Breast epithelium (tissue), 4 donors: ENCODE measurements at regions not wholly inside any gene's neighbourhood (a gene's known extent, or its start where the extent isn't known, plus 50 kb on each side); places are given as distances from the start of the nearest gene placed in this dataset.
"Not testable (repeated sequence)": the region's sequence is repeated elsewhere in the genome, so short reads cannot be mapped to it uniquely, and the experiment has no call there.

Experiments
- DNase-seq, 2 donors: peaks; one replicate each; pipeline ENCODE4 v3.0.0-alpha.2; 2019; ENCODE audit warnings: low spot score in 2 of 2
- H3K27ac ChIP-seq, 2 donors: fragments of 200-600 bp; sonication (generic) in 1 of 2; one replicate each; pipeline ENCODE4 v1.5.1; 2016 to 2019; ENCODE audit warnings: mild to moderate bottlenecking in 1 of 2
- H3K27me3 ChIP-seq, 2 donors: fragments of 200-600 bp; sonication (generic) in 1 of 2; one replicate each; pipeline versions ENCODE4 v1.5.1 to v1.6.0; 2017 to 2019; ENCODE audit warnings: control low read depth in 1 of 2, mild to moderate bottlenecking in 1 of 2
- H3K36me3 ChIP-seq: fragments of 200-600 bp; one replicate; pipeline ENCODE4 v1.5.1; 2019
- H3K4me1 ChIP-seq, 2 donors: fragments of 200-600 bp; sonication (generic); one replicate each; pipeline ENCODE4 v1.5.1; 2016 to 2019; ENCODE audit warnings: control low read depth in 1 of 2
- H3K4me3 ChIP-seq, 3 donors: fragments of 200-600 bp; sonication (generic); 1 replicate in 2 of 3; 2 replicates in 1 of 3; pipeline ENCODE4 v1.5.1; 2016 to 2019; ENCODE audit warnings: mild to moderate bottlenecking in 3 of 3, moderate library complexity in 2 of 3
- H3K9me3 ChIP-seq, 2 donors: fragments of 200-600 bp; sonication (generic) in 1 of 2; one replicate each; pipeline ENCODE4 v1.5.1; 2016 to 2019; ENCODE audit warnings: control low read depth in 1 of 2
- CTCF ChIP-seq, 3 donors: fragments of 450-650 bp; IDR thresholded peaks; one replicate each; pipeline ENCODE4 v1.5.1; 2016 to 2017; ENCODE audit warnings: antibody characterized with exemption in 3 of 3, mild to moderate bottlenecking in 3 of 3, moderate library complexity in 3 of 3
- POLR2A ChIP-seq: fragments of 450-650 bp; IDR thresholded peaks from one replicate; pipeline ENCODE4 v1.6.1; 2016; ENCODE audit warnings: antibody characterized with exemption, mild to moderate bottlenecking, moderate library complexity
- POLR2AphosphoS5 ChIP-seq, 3 donors: sonication (generic); formaldehyde crosslinking; IDR thresholded peaks; one replicate each; pipeline ENCODE4 v1.6.1; 2017; ENCODE audit warnings: antibody characterized with exemption in 3 of 3
- intact Hi-C: fragments of 100-400 bp; cut with DNase I; formaldehyde crosslinking; loops from one replicate; pipeline ENCODE4 v1.15.1; 2023; ENCODE audit warnings: low total_unique reads

GRCh38 chr14:84336433-84336832 is 1193.5 kb upstream of the FLRT2 start:
- H3K27me3 ChIP-seq = no peaks in the 10 kb centered on the region
- no peak overlapping the region for H3K4me3 ChIP-seq
- TF ChIP-seq CTCF (IDR thresholded peaks at IDR 0.05) (no peak), POLR2AphosphoS5 (IDR thresholded peaks at IDR 0.05) (no peak), POLR2A (no peak)
- no peaks in the 10 kb centered on the region for H3K4me1 ChIP-seq
- intact Hi-C loops = no loop called here
- no peak for DNase-seq
- no peak overlapping the region for H3K27ac ChIP-seq
- no peaks in the 10 kb centered on the region for H3K36me3 ChIP-seq
- H3K9me3 ChIP-seq = peaks cover 0 to 2% of the 10 kb centered on the region in 2 donors

DNA sequence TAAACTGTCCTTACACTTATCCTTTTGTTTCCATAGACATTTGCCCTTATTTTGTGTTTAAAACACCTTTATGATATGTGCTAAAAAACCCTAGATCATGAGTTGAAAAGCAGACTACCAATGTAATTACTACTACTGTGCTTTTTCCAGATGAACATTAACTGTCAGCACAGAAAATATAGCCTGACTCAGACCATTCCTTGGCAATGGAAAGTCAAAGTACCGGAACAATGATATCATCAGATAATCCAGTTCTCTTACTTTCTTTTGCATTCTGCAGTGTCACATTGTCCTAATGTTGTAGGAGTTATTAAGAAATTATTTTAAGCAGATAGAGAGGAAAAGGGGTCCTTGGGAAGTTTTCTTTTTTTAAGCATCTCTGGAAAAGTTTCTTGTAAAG is 1189.0 kb upstream of the FLRT2 start:
- TF ChIP-seq POLR2A (no peak), CTCF (IDR thresholded peaks at IDR 0.05) (no peak), POLR2AphosphoS5 (IDR thresholded peaks at IDR 0.05) (no peak)
- H3K4me1 ChIP-seq = no peaks in the 10 kb centered on the region
- H3K27me3 ChIP-seq = no peaks in the 10 kb centered on the region
- intact Hi-C loops = no loop called here
- no peak for DNase-seq
- H3K36me3 ChIP-seq = no peaks in the 10 kb centered on the region
- no peaks in the 10 kb centered on the region for H3K9me3 ChIP-seq
- H3K4me3 ChIP-seq = no peak overlapping the region
- no peak overlapping the region for H3K27ac ChIP-seq

DNA sequence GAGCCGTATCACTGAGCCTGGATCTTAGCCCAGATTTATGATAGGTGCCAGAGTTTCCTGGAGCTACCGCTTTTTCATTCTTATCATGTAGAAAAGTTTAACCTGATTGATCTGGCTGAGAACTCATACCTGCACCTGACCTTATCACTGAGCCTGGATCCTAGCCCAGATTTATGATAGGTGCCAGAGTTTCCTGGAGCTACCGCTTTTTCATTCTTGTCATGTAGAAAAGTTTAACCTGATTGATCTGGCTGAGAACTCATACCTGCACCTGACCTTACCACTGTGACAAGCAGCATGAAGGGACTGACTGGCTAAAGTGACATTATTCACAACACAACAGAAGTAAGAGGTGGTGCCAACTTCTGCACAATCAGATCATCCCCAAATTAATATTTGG is 1188.1 kb upstream of the FLRT2 start:
- H3K4me1 ChIP-seq, H3K4me3 ChIP-seq, DNase-seq, H3K27me3 ChIP-seq, intact Hi-C loops, H3K9me3 ChIP-seq, H3K27ac ChIP-seq, H3K36me3 ChIP-seq: not testable (repeated sequence)

GRCh38 chr14:84343656-84344055 is 1186.3 kb upstream of the FLRT2 start:
- intact Hi-C loops = no loop called here
- no peaks in the 10 kb centered on the region for H3K36me3 ChIP-seq
- H3K9me3 ChIP-seq = no peaks in the 10 kb centered on the region
- no peak for DNase-seq
- no peaks in the 10 kb centered on the region for H3K4me1 ChIP-seq
- no peak overlapping the region for H3K4me3 ChIP-seq
- no peak for TF ChIP-seq POLR2A
- TF ChIP-seq POLR2AphosphoS5 (IDR thresholded peaks at IDR 0.05) = no peak
- no peak for TF ChIP-seq CTCF (IDR thresholded peaks at IDR 0.05)
- no peaks in the 10 kb centered on the region for H3K27me3 ChIP-seq
- H3K27ac ChIP-seq = no peak overlapping the region

DNA sequence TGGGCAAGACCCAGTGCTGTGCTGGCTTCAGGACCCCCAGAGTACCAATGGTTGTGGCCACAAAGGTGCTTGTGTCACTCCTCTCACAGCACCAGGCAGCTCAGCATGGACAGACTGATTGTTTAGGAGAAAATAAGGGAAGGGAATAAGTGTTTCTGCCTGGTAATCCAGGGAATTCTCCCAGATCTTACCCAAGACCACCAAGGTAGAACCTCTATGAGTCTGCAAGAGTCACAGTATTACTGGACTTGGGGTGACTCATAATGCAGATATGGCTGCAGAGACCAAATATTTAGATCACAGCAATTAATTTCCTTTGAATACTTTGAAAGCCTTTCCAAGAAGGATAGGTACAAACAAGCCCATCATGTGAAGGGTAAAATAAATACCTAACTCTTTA is 1178.3 kb upstream of the FLRT2 start:
- TF ChIP-seq POLR2AphosphoS5 (IDR thresholded peaks at IDR 0.05) = no peak
- TF ChIP-seq CTCF (IDR thresholded peaks at IDR 0.05) = no peak
- TF ChIP-seq POLR2A = no peak
- Histone ChIP-seq H3K36me3 (no peaks in the 10 kb centered on the region), H3K4me3 (no peak overlapping the region), H3K27me3 (no peaks in the 10 kb centered on the region), H3K4me1 (no peaks in the 10 kb centered on the region), H3K27ac (no peak overlapping the region), H3K9me3 (peaks cover 2 to 13% of the 10 kb centered on the region in 2 donors)
- DNase-seq = no peak
- intact Hi-C loops = no loop called here

- Histone ChIP-seq H3K27ac (no peak overlapping the region), H3K4me3 (no peak overlapping the region), H3K36me3 (no peaks in the 10 kb centered on the region), H3K4me1 (no peaks in the 10 kb centered on the region), H3K9me3 (peaks cover 4 to 8% of the 10 kb centered on the region in 2 donors), H3K27me3 (no peaks in the 10 kb centered on the region)
- no peak for TF ChIP-seq CTCF (IDR thresholded peaks at IDR 0.05)
- TF ChIP-seq POLR2AphosphoS5 (IDR thresholded peaks at IDR 0.05) = no peak
- TF ChIP-seq POLR2A = no peak
- intact Hi-C loops = no loop called here
- DNase-seq = no peak
Measured at GRCh38 chr14:84361476-84361875, 1168.5 kb upstream of the FLRT2 start.
